HG03442 (cell line): ENCODE measurements at regions not wholly inside any gene's neighbourhood (a gene's known extent, or its start where the extent isn't known, plus 50 kb on each side); places are given as distances from the start of the nearest gene placed in this dataset.

ENCODE experiments used
- ATAC-seq: cut with Tn5 transposase; IDR thresholded peaks from one replicate; pipeline ENCODE4 v1.9.1; 2021; ENCODE audit warnings: mild to moderate bottlenecking, moderate library complexity; ENCODE audit not compliant: unreplicated experiment

DNA sequence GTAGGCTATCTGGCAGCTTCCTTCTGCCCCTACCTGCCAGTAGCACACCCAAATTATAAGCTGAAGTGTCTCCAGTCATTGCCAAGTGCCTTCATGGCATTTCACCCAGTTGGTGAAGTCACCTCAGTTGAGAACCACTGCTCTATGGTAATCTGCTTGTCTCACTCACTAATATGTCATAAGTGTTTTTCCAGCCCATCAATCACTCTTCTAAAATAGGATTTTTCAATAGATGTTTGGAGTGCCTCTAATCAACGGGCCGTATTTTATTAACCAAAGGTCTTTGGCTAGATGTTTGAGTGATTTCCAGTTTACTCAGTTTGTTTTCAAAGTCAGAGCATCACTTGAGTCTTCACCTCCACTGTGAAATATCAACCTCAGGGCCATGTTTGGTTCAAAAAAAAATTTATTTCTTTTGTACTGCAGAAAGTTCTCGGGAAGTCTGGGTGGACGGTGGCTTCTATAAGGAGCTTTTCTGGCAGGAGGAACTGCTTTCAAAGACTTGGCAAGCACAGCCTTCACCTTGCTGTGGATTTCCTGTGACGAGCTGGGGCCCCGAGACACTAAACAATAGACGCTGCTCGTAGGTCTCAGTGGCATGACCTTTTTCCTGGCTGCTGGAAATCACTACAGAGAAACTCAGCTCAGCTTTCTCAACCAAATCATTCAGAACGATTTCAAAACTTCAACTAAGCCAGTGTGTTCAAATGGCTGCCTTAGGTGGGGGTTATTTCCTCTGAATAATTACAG lies 95.2 kb upstream of the FOXF1 start:
- no peak for ATAC-seq

GRCh38 chr16:86418981-86419380 lies 91.3 kb upstream of the FOXF1 start:
- ATAC-seq = no peak

DNA sequence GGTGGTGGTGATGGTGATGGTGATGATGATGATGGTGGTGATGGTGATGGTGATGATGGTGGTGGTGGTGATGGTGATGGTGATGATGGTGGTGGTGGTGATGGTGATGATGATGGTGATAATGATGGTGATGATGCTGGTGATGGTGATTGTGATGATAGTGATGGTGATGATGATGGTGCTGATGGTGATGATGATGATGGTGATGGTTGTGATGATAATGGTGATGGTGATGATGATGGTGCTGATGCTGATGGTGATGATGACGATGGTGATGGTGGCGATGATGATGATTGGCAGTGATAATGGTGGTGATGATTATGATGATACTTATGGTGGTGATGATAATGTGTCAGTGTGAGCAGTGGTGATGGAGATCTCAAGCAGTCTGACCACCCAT lies 90.8 kb upstream of the FOXF1 start:
- ATAC-seq = no peak

- no peak for ATAC-seq
Measured at GRCh38 chr16:86421995-86422394, 88.3 kb upstream of the FOXF1 start.

DNA sequence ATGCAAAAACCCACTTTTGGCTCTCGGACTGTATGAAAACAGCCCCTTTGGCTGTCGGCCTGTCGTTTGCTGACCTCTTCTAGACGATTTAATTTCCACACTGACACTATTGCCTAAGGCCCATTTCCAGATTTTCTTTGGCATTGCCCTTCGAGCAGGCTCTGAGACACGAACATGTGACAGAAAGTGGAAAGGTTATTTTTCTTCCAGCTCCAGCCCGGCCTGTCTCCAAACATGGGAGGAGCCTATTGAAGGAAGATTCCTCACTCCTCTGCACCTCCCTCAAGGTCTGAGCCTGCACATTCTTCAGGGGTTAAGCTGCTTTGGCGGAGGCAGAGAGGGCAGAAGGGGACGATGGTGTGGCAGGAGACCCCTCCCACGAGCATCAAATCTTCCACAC lies 85.9 kb upstream of the FOXF1 start:
- ATAC-seq = no peak

DNA sequence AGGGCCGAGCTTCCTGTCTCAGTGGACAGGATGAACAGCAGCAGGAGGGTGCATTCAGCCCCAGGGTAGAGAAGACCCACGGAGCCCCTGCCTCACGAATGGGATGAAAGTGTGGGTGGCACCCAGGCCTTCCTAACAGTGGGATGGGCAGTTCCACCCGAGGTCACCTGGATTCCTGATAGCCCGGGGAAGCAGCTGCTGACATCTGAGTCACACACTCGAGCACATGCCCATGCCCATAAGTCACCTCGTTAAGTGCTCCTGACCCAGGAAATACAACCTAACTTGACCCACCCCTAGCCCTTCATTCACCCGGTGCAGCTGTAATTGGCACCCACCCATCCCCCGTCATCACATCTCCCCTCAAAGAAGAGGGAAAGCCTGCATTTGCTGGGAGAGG lies 85.3 kb upstream of the FOXF1 start:
- ATAC-seq = no peak

DNA sequence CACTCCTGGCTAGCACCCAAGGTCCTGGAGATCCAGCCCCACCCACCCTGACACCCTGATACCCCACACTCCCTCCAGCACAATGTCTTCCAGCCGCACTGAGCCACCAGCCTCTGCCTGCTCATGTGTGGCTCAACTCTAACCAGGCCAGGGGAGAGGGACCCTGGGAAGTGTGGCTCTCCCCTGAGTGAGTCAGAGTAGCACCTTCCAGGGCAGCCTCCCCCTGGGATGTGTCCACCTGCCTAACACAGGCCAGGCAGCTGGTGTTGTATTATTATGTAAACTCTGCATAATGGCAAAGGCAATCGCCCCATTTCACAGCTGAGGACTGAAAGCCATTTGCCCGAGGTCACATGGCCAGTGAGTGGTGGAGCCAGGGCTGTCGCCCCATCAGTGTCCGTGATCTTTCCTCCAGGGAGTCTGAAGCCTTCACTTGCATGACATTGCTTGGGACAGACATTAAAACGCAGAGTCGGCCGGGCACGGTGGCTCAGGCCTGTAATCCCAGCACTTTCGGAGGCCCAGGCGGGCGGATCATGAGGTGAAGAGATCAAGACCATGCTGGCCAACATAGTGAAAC lies 84.2 kb upstream of the FOXF1 start:
- no peak for ATAC-seq

- ATAC-seq = no peak
Measured at GRCh38 chr16:86427433-86427851, 82.9 kb upstream of the FOXF1 start.

DNA sequence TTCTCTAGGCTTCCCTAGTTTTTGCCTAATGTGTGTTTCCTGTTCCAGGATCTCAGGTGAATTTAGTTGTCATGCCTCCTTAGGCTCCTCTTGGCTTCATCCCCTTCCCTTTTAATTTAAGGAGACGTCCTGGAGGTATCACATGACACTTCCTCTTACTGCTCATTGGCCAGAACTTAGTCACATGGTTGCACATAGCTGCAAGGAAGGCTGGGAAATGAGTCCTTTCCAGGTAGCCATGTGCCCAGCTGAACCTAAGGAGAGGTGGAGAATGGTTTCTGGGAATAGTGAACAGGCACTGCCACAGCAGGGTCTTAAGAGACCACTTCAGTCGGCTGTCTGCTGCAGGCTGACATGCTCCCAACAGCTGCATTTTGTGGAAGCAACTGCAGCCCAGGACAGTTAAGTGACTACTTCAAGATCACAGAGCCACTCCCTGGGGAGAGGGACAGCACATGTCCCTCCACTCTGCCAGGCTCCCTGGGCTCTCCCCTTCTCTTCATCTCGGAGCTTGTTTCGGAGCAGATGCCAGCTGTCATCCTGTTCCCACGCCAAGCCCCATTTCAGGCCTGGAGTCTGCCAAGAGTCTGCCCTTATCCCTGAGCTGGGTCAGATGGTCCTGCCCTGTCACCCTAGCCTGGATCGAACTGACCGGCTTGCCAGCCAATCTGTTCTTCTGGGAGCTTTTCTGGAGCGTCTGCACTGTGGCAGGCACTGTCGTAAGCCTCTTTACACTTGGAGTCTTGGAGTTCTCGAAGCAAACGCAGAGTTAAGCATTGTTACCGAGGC lies 81.4 kb upstream of the FOXF1 start:
- no peak for ATAC-seq

GRCh38 chr16:86429663-86430062 lies 80.7 kb upstream of the FOXF1 start:
- no peak for ATAC-seq

- ATAC-seq = no peak
Measured at GRCh38 chr16:86430814-86431213, 79.5 kb upstream of the FOXF1 start.

DNA sequence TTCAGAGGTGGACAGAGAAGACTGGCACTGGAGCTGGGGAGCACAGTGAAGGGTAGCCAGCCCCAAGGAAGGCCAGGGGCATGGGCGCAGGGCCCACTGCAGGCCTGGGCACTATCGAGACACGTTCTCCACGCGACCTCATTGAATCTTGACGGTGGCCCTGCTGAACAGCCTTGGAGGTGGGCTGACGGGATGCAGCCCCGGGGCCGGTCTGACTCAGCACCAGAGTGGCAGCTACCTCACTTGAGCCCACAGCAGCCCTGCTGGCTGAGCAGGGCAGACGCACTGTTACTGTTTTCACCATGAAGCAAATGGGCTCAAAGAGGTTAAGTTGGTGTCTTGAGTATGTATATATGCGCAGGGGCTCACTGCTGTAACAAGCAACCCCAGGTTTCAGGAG lies 78.8 kb upstream of the FOXF1 start:
- ATAC-seq = no peak

- ATAC-seq = no peak
Measured at GRCh38 chr16:86432048-86432447, 78.3 kb upstream of the FOXF1 start.

- ATAC-seq = no peak
Measured at GRCh38 chr16:86432691-86433090, 77.6 kb upstream of the FOXF1 start.

- no peak for ATAC-seq
Measured at GRCh38 chr16:86436466-86437185, 73.7 kb upstream of the FOXF1 start.

DNA sequence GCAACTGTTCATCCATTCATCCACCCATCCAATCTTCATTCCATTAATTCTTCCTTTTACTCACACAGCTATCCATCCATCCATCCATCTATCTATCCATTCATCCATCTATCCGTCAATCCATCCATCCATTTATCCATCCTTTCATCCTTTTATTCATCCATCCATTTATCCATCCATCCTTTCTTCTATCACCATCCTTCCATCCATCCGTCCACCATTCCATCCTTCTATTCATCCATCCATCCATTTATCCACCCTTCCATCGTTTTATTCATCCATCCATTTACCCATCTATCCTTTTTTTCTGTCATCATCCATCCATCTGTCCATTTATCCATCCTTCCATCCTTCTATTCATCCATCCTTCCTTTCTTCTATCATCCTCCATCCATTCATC lies 73.0 kb upstream of the FOXF1 start:
- ATAC-seq = no peak

DNA sequence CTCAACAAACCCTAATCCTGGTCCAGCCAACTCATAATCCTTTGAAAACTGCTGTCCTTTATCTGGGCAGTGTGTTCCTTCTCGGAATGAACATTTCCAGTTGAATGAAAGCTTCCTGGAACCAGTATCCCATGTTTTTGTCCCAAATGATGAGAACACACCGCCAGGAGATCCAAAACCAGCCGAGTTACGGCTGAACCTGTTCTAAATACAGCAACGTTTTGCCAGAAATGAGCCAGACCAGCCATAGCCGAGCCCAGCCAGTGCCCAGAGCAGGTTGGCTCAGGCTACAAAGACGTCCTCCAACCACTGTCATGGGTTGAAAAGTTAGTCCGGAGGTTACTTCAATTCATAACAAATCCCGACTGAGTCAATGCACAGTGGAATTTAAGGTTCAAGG lies 67.6 kb upstream of the FOXF1 start:
- no peak for ATAC-seq

GRCh38 chr16:86443508-86444147 lies 66.7 kb upstream of the FOXF1 start:
- no peak for ATAC-seq

DNA sequence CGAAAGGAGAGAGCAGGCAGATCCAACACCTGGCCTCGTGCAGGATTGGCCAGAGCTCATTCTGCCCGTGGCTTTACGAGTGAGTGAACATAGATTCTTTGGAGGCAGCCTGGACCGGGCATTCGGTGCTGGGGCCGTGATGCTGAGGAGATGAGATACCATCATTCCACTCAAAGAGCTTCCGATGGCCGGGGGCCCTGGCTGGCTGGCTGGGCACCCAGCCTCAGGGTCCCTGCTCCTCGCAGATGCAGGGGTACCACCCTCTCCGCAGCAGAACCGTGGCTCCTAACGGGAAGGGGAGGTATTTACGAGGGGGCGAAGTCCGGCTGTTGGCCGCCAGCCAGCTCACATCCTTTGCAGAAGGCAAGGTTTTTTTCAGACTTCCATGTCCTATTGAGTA lies 66.1 kb upstream of the FOXF1 start:
- no peak for ATAC-seq

GRCh38 chr16:86444661-86445060 lies 65.7 kb upstream of the FOXF1 start:
- ATAC-seq = no peak

GRCh38 chr16:86446279-86446678 lies 64.0 kb upstream of the FOXF1 start:
- no peak for ATAC-seq
